Panc1 (cell line): ENCODE measurements at regions not wholly inside any gene's neighbourhood (a gene's known extent, or its start where the extent isn't known, plus 50 kb on each side); places are given as distances from the start of the nearest gene placed in this dataset.

Experiments used
- POLR2AphosphoS5 ChIP-seq: IDR thresholded peaks from 2 replicates; pipeline ENCODE4 v1.6.1; 2012; ENCODE audit warnings: mild to moderate bottlenecking, low read depth, low read length, moderate library complexity
- TF ChIP-seq, protein P1 (sequence below): fragments of 450-650 bp; IDR thresholded peaks from 2 replicates; pipeline ENCODE4 v1.5.1; 2017; ENCODE audit warnings: mild to moderate bottlenecking

DNA sequence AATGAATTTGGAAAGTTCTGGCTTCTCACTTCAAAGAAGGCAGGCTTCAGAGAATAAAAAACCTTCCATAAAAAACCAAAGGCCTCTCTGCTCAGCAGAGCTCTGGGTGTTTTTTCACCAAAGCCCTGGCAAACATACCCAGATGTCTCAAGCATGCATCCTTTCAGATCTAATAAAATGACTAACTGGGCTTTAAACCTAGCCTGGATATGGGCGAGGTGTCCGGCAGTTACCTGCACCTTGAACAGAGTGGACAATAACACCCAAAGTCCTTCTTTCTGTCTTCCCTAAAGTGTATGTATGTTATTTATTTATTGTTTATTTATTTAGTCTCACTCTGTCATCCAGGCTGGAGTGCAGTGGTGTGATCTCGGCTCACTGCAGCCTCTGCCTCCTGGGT lies 469.3 kb downstream of the XYLT1 start:
- TF ChIP-seq, protein P1, sequence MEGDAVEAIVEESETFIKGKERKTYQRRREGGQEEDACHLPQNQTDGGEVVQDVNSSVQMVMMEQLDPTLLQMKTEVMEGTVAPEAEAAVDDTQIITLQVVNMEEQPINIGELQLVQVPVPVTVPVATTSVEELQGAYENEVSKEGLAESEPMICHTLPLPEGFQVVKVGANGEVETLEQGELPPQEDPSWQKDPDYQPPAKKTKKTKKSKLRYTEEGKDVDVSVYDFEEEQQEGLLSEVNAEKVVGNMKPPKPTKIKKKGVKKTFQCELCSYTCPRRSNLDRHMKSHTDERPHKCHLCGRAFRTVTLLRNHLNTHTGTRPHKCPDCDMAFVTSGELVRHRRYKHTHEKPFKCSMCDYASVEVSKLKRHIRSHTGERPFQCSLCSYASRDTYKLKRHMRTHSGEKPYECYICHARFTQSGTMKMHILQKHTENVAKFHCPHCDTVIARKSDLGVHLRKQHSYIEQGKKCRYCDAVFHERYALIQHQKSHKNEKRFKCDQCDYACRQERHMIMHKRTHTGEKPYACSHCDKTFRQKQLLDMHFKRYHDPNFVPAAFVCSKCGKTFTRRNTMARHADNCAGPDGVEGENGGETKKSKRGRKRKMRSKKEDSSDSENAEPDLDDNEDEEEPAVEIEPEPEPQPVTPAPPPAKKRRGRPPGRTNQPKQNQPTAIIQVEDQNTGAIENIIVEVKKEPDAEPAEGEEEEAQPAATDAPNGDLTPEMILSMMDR, result no peak
- TF ChIP-seq POLR2AphosphoS5, result no peak
